GM18505 (cell line): ENCODE measurements at regions not wholly inside any gene's neighbourhood (a gene's known extent, or its start where the extent isn't known, plus 50 kb on each side); places are given as distances from the start of the nearest gene placed in this dataset.

Experiments
- ATAC-seq: cut with Tn5 transposase; IDR thresholded peaks from one replicate; pipeline ENCODE4 v1.9.1; 2021; ENCODE audit not compliant: unreplicated experiment
- POLR2A ChIP-seq: IDR thresholded peaks from 4 replicates; pipeline ENCODE4 v1.6.1; 2011; ENCODE audit warnings: borderline replicate concordance; ENCODE audit not compliant: insufficient read depth, insufficient read length; ENCODE audit errors: extremely low read depth

DNA sequence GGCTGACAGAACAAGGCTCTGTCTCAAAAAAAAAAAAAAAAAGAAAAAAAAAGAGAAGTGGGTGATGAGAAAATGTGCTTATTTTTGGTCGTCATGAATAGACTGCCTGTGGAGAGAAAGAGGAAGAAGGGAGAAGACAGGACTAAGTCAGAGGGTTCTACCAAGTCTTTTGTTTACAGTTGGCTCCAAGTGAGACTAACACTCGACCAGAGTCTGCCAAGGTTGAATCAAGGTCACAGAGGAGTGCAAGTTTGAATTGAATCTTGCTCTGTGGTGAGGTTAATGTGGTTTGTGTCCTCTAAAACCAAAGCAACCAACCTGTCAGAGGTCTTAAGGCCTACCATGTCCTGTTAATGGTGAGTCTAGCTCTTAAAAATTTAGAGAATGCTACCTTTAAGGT, 334.1 kb upstream of the GRM7 start:
- no peak for ATAC-seq

DNA sequence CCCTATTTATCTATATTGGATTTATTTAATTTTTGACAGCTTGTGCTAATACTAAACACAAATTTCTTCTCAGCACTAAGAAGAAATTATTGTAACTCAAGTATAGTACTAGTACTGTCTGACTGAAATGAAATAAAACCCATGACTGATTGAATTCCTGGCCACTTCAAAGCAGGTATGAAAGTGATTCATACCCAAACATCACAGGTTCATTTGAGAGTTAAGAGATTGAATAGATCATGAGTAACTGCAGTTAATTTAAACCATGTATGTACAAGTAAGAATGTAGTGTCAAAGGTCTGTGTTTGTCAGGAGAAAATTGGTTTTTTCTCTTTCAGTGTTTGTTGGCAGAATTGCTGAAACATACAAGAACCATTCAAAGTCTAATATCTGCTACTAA, 332.0 kb upstream of the GRM7 start:
- no peak for ATAC-seq
- no peak for TF ChIP-seq POLR2A

More for the DNA sequence above, 334.1 kb upstream of the GRM7 start:
- TF ChIP-seq POLR2A, result no peak

DNA sequence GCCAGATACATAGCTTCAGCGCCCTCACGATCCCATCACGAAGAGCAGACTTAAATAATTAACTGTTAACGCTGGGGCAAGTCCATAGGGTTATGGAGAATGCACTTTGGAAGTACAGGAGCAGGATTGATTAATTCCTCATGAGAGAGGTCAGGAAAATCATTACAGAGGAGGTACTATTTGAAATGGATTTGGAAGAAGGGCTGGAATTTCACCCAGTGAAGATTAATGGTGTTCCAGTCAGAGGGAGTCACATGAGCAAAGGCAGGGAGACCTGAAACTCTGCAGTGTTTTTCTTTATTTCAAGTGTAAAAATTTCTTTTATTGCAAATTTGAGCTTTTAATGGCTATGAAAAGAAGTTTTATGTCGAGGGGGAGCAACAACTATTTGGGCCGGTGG, 329.8 kb upstream of the GRM7 start:
- TF ChIP-seq POLR2A, result no peak
- ATAC-seq, result no peak

DNA sequence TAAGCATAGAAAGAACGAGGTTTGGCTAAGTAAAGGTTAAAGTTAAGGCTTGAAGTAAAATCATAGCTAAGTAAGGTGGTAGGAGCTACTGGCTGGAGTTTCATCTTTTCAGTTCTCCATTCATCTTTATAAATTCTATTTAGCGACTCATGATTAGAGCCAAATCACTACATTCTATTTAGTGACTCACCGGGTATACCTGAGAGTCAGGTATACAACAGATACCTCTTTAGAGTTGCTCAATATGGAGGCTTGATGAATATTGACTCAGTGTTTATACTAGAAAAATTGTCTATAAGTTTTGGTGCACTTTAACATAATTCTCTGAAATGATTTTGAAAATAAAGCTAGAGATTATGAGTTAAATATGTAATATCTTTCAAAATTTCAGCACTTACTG, 328.8 kb upstream of the GRM7 start:
- TF ChIP-seq POLR2A, result no peak
- ATAC-seq, result no peak

DNA sequence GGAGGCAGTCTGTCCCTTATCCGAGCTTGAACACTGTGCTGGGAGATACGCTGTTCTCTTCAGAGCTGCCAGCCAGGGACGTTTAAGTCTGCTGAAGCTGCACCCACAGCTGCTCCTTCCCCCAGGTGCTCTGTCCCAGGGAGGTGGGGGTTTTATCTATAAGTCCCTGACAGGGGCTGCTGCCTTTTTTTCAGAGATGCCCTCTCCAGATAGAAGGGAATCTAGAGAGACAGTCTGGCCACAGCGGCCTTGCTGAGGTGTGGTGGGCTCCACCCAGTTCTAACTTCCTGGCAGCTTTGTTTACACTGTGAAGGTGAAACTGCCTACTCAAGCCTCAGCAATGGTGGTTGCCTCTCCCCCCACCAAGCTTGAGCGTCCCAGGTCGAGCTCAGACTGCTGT, 319.9 kb upstream of the GRM7 start:
- no peak for ATAC-seq
- TF ChIP-seq POLR2A, result no peak

DNA sequence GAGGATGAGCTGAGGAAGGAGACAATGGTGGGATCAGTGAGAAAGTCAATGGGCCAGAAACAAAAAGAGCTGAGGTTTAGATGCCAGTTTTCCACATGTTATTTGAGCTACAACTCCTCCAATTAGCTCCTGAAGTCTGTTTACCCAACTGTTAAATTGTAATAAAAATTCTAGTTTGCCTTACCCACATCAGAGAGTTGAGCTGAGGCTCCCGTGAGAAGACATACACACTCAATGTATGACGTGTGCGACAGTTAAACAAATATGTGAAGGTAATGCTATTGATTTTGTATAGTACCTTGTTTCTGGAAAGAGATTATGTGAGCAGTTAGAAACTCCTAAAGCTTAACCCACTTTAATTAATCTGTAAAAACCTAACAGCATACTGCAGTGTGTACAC, 318.1 kb upstream of the GRM7 start:
- no peak for ATAC-seq
- TF ChIP-seq POLR2A, result no peak

DNA sequence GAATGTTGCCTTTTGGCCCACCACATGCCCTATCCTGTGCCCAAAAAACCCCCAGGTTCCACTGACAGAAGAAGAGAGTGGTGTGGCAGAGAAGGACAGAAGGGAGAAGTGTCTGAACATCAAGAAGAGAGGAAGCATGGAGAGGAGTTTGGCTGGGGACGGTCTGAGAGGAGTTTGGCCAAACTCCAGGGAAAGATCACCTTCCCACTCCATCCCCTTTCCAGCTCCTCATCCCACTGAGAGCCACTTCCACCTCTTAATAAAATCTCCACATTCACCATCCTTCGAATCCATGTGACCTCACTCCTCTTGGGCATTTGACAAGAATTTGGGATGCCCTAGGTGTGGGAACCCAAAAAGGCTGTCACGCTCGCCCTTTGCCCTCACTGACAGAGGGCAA, 311.6 kb upstream of the GRM7 start:
- TF ChIP-seq POLR2A, result no peak
- ATAC-seq, result no peak

DNA sequence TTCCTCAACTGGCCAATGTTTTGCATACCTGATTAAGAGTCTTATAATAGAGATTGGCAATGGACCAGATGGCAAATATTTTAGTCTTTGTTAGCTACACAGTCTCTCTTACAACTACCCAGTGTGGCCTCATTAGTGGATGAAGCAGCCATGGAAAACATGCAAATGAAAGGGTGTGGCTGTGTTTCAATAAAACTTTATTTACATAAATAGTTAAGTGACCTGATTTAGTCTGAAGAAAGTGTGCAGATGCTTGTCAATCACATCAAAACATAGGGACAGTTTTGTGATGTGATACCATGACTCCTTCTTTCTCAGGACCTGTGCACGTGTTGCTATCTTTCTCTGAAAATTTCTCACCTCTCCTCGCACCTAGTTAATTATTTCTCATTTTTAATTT, 309.8 kb upstream of the GRM7 start:
- ATAC-seq, result no peak
- no peak for TF ChIP-seq POLR2A

DNA sequence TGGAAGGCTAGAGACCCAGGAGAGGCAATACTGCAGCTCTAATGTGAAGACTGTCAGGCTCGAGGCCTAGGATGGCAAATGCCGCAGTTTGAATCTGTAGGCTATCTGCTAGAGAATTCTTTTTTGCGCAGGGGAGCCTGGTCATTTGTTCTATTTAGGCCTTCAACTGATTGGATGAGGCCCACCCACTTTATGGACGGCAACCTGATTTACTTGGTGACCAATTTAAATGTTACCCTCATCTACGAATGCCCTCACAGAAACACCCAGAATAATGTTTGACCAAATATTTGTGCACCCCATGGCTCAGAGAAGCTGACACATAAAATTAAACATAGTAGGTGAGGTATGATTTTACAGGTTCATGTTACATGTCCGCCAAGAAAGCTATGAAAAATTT, 300.7 kb upstream of the GRM7 start:
- no peak for TF ChIP-seq POLR2A
- ATAC-seq, result no peak

DNA sequence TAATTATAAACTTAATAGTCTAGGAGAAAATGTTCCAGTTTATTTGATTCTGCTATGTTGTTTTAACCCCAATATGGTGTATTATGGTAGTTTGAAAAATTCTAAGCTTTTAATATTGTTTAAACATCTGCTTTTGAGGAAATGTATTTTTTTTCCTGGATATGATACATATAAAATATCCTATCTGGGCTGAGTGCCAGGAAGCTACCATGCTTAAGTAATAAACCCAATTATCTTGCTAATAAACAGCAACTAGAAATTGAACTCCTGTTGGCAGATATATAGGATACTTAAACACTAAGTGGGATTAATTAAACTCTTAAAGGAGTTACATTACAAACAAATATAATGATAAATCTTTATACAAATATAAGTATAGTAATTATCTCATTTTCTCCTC, 293.7 kb upstream of the GRM7 start:
- no peak for ATAC-seq

DNA sequence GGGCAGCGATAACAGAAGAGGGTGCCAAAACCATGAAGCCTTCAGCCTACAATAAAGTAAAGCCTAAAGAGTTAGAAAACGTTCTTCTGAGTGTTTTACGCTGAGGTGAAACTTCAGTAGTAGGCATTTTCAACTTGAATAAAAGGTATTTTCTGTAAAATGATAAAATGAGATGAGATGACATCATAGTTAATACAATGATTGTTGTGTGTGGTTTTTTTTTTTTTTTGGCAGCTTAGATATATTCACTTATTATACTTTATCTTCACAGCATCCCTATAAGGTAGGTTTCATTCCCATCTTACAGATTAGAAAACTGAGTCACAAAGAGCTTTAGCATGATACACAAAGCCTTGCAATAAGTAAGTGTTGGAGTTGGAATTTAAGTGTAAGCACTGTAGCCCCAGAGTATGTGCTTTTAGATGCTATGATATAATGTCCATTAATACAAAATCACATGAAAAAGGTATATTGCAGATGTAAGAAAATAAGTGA, 291.9 kb upstream of the GRM7 start:
- no peak for ATAC-seq
- no peak for TF ChIP-seq POLR2A

More for the DNA sequence above, 293.7 kb upstream of the GRM7 start:
- TF ChIP-seq POLR2A, result no peak

DNA sequence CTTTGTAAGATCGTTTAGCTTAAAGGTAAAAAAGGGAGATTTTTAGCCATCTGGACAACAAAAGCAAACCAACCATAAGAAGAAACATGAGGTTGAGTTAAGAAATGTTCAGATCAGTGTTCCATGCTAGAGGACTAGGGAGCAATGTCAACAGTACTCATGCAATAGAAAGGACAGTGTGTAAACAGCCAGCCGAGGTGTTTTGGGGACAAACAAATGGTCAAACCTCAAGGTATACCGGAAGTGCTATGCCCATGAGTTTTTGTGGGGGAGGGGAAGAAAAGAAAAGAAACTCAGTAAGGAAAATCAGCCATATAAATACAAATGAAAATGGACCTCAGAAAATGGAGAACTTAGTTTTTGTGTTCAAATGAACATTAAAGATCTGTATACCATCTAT, 289.5 kb upstream of the GRM7 start:
- no peak for TF ChIP-seq POLR2A
- ATAC-seq, result no peak

DNA sequence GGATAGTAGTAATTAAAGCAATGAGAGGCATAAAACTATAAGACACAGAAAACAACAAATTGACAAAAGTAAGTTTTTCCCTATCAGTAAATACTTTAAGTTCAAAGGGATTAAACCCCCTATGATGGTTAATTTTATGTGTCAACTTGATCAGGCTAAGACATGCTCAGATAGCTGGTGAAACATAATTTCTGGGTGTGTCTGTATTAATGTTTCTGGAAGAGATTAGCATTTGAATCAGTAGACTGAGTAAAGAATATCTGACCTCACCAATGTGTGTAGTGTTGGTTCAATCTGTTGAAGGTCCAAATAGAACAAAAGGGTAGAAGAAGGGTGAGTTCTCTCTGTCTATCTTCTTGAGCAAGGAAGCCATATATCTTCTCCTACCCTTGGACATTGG, 283.3 kb upstream of the GRM7 start:
- no peak for TF ChIP-seq POLR2A
- ATAC-seq, result no peak

DNA sequence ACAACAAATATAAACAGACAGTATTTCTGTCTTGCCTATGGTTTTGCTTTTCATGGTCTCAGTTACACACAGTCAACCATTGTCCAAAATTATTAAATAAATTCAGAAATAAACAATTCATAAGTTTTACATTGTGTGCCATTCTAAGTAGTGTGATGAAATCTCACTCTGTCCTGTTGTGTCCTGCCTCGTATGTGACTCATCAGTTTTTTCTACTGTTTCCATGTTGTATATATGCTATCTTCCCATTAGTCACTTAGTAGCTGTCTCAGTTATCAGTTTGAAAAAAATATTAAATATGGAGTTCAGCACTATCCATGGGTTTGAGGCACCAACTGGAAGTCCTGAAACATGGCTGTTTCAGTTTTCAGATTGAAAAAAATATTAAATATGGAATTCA, 282.4 kb upstream of the GRM7 start:
- TF ChIP-seq POLR2A, result no peak
- no peak for ATAC-seq

DNA sequence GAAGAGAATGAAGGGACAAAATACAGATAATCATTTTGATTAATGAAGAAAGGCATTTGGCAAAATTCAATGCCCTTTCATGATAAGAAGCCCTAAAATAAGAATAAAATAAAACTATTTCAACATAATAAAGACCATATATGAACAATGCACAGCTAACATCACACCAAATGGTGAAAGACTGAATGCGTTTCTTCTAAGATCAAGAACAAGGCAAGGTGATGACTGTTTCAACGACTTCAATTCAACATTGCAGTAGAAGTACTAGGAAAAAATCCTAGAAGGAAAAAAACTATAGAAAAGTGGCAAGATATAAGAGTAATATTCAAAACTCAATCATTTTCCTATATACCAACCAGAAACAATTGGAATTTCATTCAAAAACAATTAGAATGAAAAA, 280.1 kb upstream of the GRM7 start:
- no peak for TF ChIP-seq POLR2A

More for the DNA sequence above, 280.1 kb upstream of the GRM7 start:
- ATAC-seq, result no peak
